Keratinocyte (primary cell): ENCODE measurements at regions not wholly inside any gene's neighbourhood (a gene's known extent, or its start where the extent isn't known, plus 50 kb on each side); places are given as distances from the start of the nearest gene placed in this dataset.
"Not testable (repeated sequence)": the region's sequence is repeated elsewhere in the genome, so short reads cannot be mapped to it uniquely, and the experiment has no call there.

Experiments used
- DNase-seq: peaks from one replicate; pipeline ENCODE4 v3.0.0-alpha.2; 2011; ENCODE audit warnings: low read depth, missing footprints, low spot score
- FAIRE-seq: peaks from 2 replicates; lab custom pipeline; 2011; peaks lifted over from hg19 to GRCh38; lab: Jason Lieb, UNC
- H2AFZ ChIP-seq: 2 replicates; pipeline ENCODE4 v1.6.0; 2012; ENCODE audit warnings: low read length, control low read depth, inconsistent platforms; ENCODE audit not compliant: control insufficient read depth
- H3K27ac ChIP-seq: 2 replicates; pipeline ENCODE4 v1.5.1; 2011; ENCODE audit warnings: low read length; ENCODE audit not compliant: control insufficient read depth, insufficient read depth
- H3K27me3 ChIP-seq: 3 replicates; pipeline ENCODE4 v1.6.0; 2011; ENCODE audit warnings: low read length; ENCODE audit not compliant: control insufficient read depth, insufficient read depth; ENCODE audit errors: extremely low read depth
- H3K36me3 ChIP-seq, 2 experiments: 2 replicates in 1 of 2; 3 replicates in 1 of 2; pipeline ENCODE4 v1.5.1; 2011; ENCODE audit warnings: low read length in 2 of 2, mild to moderate bottlenecking in 1 of 2; ENCODE audit not compliant: control insufficient read depth in 2 of 2, insufficient read depth in 2 of 2; ENCODE audit errors: extremely low read depth in 1 of 2
- H3K4me1 ChIP-seq: 3 replicates; pipeline ENCODE4 v1.5.1; 2011; ENCODE audit warnings: low read length; ENCODE audit not compliant: control insufficient read depth, insufficient read depth; ENCODE audit errors: extremely low read depth
- H3K4me2 ChIP-seq: 3 replicates; pipeline ENCODE4 v1.6.0; 2011; ENCODE audit warnings: low read depth, low read length; ENCODE audit not compliant: control insufficient read depth, insufficient read depth; ENCODE audit errors: extremely low read depth
- H3K4me3 ChIP-seq, 3 experiments: fragments of 200-600 bp in 1 of 3; sonication (generic) in 1 of 3; 2 replicates in 2 of 3; 3 replicates in 1 of 3; pipeline ENCODE4 v1.5.1; 2011 to 2016; ENCODE audit warnings: low read length in 3 of 3, mild to moderate bottlenecking in 3 of 3, control low read depth in 2 of 3, inconsistent platforms in 1 of 3, low read depth in 1 of 3, mixed read lengths in 1 of 3, mixed run types in 1 of 3, moderate library complexity in 1 of 3; ENCODE audit not compliant: control insufficient read depth in 2 of 3, insufficient read depth in 2 of 3; ENCODE audit errors: extremely low read depth in 1 of 3
- H3K79me2 ChIP-seq: 2 replicates; pipeline ENCODE4 v1.6.0; 2012; ENCODE audit warnings: low read length; ENCODE audit not compliant: control insufficient read depth, insufficient read depth
- H3K9ac ChIP-seq: 3 replicates; pipeline ENCODE4 v1.6.0; 2011; ENCODE audit warnings: low read length; ENCODE audit not compliant: control insufficient read depth, insufficient read depth; ENCODE audit errors: extremely low read depth
- H3K9me1 ChIP-seq: 3 replicates; pipeline ENCODE4 v1.6.0; 2011; ENCODE audit warnings: low read length; ENCODE audit not compliant: control insufficient read depth, insufficient read depth; ENCODE audit errors: extremely low read depth
- H3K9me3 ChIP-seq: 2 replicates; pipeline ENCODE4 v1.5.1; 2012; ENCODE audit warnings: low read depth, low read length; ENCODE audit not compliant: control insufficient read depth
- H4K20me1 ChIP-seq: 3 replicates; pipeline ENCODE4 v1.6.0; 2011; ENCODE audit warnings: low read length; ENCODE audit not compliant: control insufficient read depth, insufficient read depth; ENCODE audit errors: extremely low read depth
- CTCF ChIP-seq, 3 experiments: IDR thresholded peaks in 1 of 3; conservative IDR thresholded peaks in 1 of 3; optimal IDR thresholded peaks in 1 of 3; 2 replicates in 2 of 3; 3 replicates in 1 of 3; pipeline versions ENCODE3 to v1.5.1; 2011; ENCODE audit warnings: low read length in 3 of 3, mild to moderate bottlenecking in 3 of 3, moderate library complexity in 2 of 3, control low read depth in 1 of 3, inconsistent platforms in 1 of 3; ENCODE audit not compliant: insufficient read depth in 2 of 3; ENCODE audit errors: extremely low read depth in 1 of 3
- EZH2 ChIP-seq: IDR thresholded peaks from one replicate; pipeline ENCODE4 v1.6.1; 2012; ENCODE audit warnings: inconsistent platforms, mild to moderate bottlenecking, low read length, moderate library complexity
- dilution Hi-C: fragments of 300-500 bp; cut with MboI; formaldehyde crosslinking; loops from one replicate; pipeline ENCODE4 v1.7.0; 2020; ENCODE audit warnings: low sequenced_read_pairs; ENCODE audit not compliant: extremely low pct_ligation_motif_present

DNA sequence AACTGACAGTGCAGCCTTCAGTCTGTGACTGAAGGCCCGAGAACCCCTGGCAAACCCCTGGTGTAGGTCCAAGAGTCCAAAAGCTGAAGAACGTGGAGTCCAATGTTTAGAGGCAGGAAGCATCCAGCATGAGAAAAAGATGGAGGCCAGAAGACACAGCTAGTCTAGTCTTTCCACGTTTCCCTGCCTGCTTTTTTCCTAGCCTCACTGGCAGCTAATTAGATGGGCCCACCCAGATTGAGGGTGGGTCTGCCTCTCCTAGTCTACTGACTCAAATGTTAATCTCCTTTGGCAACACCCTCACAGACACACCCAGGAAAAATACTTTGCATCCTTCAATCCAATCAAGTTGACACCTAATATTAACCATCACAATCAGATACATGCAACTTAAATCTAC is 87.8 kb downstream of the TENT5D start:
- H3K4me1 ChIP-seq, DNase-seq, H3K4me3 ChIP-seq, H3K36me3 ChIP-seq, H3K9me1 ChIP-seq, H3K9ac ChIP-seq, H2AFZ ChIP-seq, dilution Hi-C loops, H4K20me1 ChIP-seq, H3K4me2 ChIP-seq, H3K9me3 ChIP-seq, H3K27ac ChIP-seq, H3K27me3 ChIP-seq, H3K79me2 ChIP-seq, FAIRE-seq: not testable (repeated sequence)

DNA sequence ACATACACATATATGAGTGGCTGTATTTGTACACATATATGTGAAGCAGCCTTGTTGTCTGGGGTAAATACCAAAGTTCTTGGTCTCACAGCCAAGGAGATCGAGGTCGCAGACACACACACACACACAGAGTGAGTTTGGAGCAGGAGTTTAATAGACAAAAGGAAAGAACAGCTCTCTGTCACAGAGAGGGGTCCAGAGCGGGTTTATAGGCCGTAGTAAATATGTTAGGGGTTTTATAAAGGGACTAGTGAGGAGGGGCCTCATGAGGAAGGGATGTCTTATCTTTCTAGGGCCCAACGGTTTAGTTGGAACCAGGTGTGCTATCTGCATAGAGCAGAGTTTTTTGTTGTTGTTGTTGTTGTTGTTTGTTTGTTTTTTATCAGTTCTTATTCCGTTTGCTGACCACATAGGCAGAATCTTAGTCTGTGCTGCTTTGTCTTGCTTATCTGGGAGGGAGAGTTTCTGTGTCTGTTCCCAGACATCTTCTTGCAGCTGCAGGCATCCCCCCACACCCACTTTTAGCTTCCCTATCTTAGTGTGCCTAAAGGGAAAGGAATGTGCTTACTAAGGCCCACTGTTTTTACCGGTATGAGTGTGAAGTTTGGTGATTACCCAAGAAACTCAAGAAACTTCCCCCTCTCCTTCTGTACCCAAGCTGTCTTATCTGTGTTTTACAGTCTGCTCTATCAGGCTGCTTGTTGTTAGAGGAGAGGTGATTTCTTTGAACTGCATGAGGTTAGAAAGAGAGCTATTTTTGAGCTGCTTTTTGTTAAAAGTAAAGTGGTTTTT is 91.9 kb downstream of the TENT5D start:
- H4K20me1 ChIP-seq = no peaks in the 10 kb centered on the region
- no peak overlapping the region for H3K9ac ChIP-seq
- no peaks in the 10 kb centered on the region for H3K79me2 ChIP-seq
- H3K4me1 ChIP-seq = no peaks in the 10 kb centered on the region
- TF ChIP-seq CTCF (optimal IDR thresholded peaks at IDR 0.05 in 1 of 3, IDR thresholded peaks at IDR 0.05 in 1 of 3, conservative IDR thresholded peaks at IDR 0.05 in 1 of 3; ENCODE audit: extremely low read depth in 1 of 3, insufficient read depth in 2 of 3, low read length in 3 of 3) (no peak), EZH2 (no peak)
- no peak overlapping the region for H3K27ac ChIP-seq
- H3K4me2 ChIP-seq = no peak overlapping the region
- dilution Hi-C loops = no loop called here
- no peak overlapping the region for H3K4me3 ChIP-seq
- H2AFZ ChIP-seq = no peak overlapping the region
- H3K9me1 ChIP-seq = no peaks in the 10 kb centered on the region
- no peaks in the 10 kb centered on the region for H3K36me3 ChIP-seq
- no peak for FAIRE-seq
- no peaks in the 10 kb centered on the region for H3K27me3 ChIP-seq
- no peaks in the 10 kb centered on the region for H3K9me3 ChIP-seq
- DNase-seq = no peak

DNA sequence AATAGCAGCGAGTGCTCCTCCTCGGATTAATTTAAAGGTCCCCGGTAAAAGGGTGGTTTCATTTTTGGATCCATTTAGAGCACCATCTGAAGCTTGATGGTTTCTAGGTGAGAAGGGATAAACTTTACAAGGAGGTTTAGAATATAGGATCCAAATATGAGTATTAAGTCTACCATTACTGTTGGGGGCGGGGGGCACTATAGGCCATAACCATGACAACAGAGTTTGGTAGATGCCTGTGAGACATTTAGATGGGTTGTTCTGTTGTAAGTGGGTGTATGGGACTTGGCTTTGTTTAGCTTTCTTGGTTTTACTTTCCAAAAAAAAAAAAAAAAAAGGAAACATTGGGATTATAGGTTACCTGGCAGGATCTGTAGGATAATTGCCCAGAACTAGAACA is 92.7 kb downstream of the TENT5D start:
- H3K4me1 ChIP-seq = no peaks in the 10 kb centered on the region
- H3K36me3 ChIP-seq = no peaks in the 10 kb centered on the region
- H3K27me3 ChIP-seq = no peaks in the 10 kb centered on the region
- H3K9me1 ChIP-seq = no peaks in the 10 kb centered on the region
- no peak overlapping the region for H3K27ac ChIP-seq
- H3K4me2 ChIP-seq = no peak overlapping the region
- no peaks in the 10 kb centered on the region for H4K20me1 ChIP-seq
- H3K79me2 ChIP-seq = no peaks in the 10 kb centered on the region
- H2AFZ ChIP-seq = no peak overlapping the region
- dilution Hi-C loops = no loop called here
- DNase-seq (no peak), FAIRE-seq (no peak)
- H3K9me3 ChIP-seq = no peaks in the 10 kb centered on the region
- H3K9ac ChIP-seq = no peak overlapping the region
- TF ChIP-seq CTCF (optimal IDR thresholded peaks at IDR 0.05 in 1 of 3, IDR thresholded peaks at IDR 0.05 in 1 of 3, conservative IDR thresholded peaks at IDR 0.05 in 1 of 3; ENCODE audit: extremely low read depth in 1 of 3, insufficient read depth in 2 of 3, low read length in 3 of 3) = no peak
- TF ChIP-seq EZH2 = no peak
- H3K4me3 ChIP-seq = no peak overlapping the region
